Colonic mucosa (tissue), 4 donors: ENCODE measurements at regions not wholly inside any gene's neighbourhood (a gene's known extent, or its start where the extent isn't known, plus 50 kb on each side); places are given as distances from the start of the nearest gene placed in this dataset.

ENCODE experiments used
- DNase-seq: peaks from one replicate; pipeline ENCODE4 v3.0.0-alpha.2; 2020
- H3K27ac ChIP-seq: fragments of 200-600 bp; one replicate; pipeline ENCODE4 v1.8.0; 2021
- H3K27me3 ChIP-seq: fragments of 200-600 bp; one replicate; pipeline ENCODE4 v1.8.0; 2021
- H3K36me3 ChIP-seq: fragments of 200-600 bp; one replicate; pipeline ENCODE4 v1.8.0; 2021
- H3K4me1 ChIP-seq: fragments of 200-600 bp; one replicate; pipeline ENCODE4 v1.8.0; 2021; ENCODE audit warnings: mild to moderate bottlenecking
- H3K4me3 ChIP-seq: fragments of 200-600 bp; one replicate; pipeline ENCODE4 v1.8.0; 2021
- H3K9ac ChIP-seq, 2 donors: one replicate each; pipeline ENCODE4 v1.7.0; 2013; ENCODE audit warnings: control low read depth in 2 of 2, low read depth in 2 of 2, low read length in 2 of 2
- H3K9me3 ChIP-seq: fragments of 200-600 bp; one replicate; pipeline ENCODE4 v1.8.0; 2021
- intact Hi-C: fragments of 100-400 bp; cut with DNase I; formaldehyde crosslinking; loops from one replicate; pipeline ENCODE4 v1.14.1; 2022
- TF ChIP-seq, protein P1 (sequence below): fragments of 200-600 bp; IDR thresholded peaks from one replicate; pipeline ENCODE4 v1.8.0; 2022; ENCODE audit warnings: antibody characterized with exemption, mild to moderate bottlenecking
- donor health status: healthy.
- donor health status: DM: no; HTN: no; CAD: no.
- donor health status: DM: no; HTN: no; CAD: no.

DNA sequence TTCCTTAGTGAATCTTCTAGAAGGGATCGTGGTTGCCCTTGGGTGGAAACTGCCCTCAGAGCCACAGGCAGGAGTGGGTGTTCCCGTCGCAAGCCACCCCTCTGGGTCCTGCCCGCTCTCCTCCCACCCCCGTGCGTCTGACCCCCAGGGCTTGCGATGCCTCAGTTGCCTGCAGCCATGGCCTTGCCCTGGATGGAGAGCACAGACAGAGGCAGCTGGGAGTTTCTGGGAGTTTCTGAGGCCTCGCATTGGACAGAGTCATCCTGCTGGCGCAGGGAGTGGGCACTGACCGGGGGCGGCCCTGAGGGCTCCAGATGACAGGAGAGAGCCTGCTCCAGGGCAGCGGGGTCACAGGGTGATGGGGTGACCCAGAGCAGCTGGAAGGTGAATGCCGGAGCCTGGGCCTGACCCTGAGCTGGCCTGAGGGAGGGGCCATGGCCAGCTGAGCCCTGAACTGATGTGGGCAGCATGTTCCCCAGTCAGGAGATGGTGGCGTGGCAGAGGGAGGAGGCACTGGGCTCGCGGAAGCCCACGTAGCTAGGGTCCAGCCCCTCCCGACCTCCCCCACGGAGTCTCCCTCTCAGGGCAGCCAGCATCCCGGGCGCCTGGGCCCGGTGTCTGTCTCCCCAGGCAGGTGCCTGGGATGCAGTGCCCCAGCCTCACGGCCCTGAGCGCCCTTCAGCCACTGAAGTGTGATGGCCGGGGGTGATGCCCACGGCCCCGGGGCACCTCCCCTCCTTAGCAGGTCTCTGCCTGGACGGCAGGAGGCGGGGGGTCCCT is 1236.2 kb downstream of the BRD1 start:
- Histone ChIP-seq H3K4me1 (no peaks in the 10 kb centered on the region), H3K27ac (no peak overlapping the region), H3K4me3 (no peak overlapping the region), H3K9ac (no peak overlapping the region), H3K36me3 (no peaks in the 10 kb centered on the region), H3K9me3 (no peaks in the 10 kb centered on the region), H3K27me3 (no peaks in the 10 kb centered on the region)
- DNase-seq = no peak
- intact Hi-C loops = no loop called here
- TF ChIP-seq, protein P1, sequence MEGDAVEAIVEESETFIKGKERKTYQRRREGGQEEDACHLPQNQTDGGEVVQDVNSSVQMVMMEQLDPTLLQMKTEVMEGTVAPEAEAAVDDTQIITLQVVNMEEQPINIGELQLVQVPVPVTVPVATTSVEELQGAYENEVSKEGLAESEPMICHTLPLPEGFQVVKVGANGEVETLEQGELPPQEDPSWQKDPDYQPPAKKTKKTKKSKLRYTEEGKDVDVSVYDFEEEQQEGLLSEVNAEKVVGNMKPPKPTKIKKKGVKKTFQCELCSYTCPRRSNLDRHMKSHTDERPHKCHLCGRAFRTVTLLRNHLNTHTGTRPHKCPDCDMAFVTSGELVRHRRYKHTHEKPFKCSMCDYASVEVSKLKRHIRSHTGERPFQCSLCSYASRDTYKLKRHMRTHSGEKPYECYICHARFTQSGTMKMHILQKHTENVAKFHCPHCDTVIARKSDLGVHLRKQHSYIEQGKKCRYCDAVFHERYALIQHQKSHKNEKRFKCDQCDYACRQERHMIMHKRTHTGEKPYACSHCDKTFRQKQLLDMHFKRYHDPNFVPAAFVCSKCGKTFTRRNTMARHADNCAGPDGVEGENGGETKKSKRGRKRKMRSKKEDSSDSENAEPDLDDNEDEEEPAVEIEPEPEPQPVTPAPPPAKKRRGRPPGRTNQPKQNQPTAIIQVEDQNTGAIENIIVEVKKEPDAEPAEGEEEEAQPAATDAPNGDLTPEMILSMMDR = no peak

DNA sequence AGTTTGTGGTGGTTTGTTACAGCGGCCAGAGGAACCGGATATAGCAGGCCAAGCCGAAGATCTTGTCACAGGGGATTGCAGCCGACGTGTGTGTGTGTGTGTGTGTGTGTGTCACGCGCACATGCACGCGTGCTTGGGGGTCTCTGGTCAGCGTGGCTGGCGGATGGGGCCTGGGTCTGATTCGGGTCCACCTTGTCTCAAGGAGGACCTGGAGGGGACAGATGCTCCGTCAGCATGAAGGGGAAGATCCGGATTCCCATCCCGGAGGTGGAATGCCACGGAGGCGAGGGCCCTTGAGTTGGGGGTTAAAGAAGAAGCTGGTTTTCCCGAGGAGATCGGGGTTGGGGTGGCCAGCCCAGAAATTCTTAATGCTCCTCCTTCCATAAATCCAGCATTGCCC is 1237.8 kb downstream of the BRD1 start:
- no peaks in the 10 kb centered on the region for H3K4me1 ChIP-seq
- no peaks in the 10 kb centered on the region for H3K36me3 ChIP-seq
- TF ChIP-seq, protein P1 = no peak
- intact Hi-C loops = no loop called here
- H3K4me3 ChIP-seq = no peak overlapping the region
- no peak overlapping the region for H3K9ac ChIP-seq
- no peak for DNase-seq
- no peaks in the 10 kb centered on the region for H3K27me3 ChIP-seq
- no peak overlapping the region for H3K27ac ChIP-seq
- H3K9me3 ChIP-seq = no peaks in the 10 kb centered on the region

DNA sequence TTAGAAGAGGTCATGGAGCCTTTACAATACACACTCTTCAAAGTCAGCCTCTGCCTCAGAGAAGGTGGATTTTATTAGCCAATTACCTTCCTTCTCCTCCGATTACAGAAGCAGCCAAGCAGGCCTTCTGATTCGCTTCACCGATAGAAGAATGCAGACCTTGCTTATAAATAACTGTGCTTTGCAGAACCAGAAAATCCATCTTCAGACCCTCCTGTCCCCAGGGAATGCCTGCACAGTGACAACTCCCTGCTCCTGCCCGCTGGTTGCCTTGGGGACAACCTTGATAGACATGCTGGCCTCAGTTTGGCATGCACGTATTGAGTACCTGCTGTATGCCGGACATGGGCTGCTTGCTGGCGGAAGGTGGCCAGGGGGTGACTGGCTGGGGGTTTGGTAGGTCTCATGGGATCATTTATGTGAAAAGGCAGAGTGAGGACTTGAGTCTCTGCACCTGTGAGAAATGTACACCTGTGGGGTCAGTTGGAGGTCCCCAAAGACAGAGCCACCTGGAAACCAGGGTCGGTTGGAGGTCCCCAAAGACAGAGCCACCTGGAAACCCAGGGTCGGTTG is 1238.7 kb downstream of the BRD1 start:
- DNase-seq = no peak
- Histone ChIP-seq H3K9ac (no peak overlapping the region), H3K4me1 (no peaks in the 10 kb centered on the region), H3K4me3 (no peak overlapping the region), H3K27ac (no peak overlapping the region), H3K27me3 (no peaks in the 10 kb centered on the region), H3K9me3 (no peaks in the 10 kb centered on the region), H3K36me3 (no peaks in the 10 kb centered on the region)
- intact Hi-C loops = no loop called here
- TF ChIP-seq, protein P1 = no peak

DNA sequence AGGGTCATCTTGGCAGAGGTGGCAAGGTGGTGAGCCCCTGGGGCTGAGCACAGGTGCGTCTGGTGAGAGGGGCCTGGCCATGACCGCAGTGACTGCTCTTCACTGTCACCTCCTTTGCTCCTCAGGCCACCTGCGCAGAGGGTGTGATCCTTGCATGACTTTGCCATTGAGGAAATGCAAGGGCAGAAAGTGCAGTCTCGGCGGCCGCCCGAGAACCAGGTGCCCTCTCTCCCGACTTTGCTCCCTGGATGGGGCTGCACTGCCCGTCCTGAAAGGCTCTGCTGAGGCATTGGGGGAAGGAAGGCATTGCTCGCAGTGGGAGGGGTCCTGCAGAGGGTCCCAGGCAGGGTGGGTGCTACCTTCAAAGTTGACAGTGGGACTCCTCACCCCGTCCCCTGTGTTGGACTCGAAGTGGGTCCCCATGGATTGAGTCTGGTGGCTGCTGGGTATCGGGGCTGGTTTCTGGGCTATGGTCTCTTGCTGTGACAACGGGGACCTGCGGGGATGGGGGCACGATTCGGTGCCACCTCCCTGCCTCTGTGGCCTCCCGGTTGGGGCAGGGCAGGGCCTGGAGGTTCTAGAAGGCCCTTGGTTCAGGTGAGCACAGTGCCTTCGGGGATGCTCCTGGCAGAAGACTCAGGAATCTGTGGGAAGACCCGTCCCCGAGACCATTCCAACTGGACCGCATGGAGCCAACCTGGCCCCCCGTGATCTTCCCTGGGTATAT is 1239.4 kb downstream of the BRD1 start:
- no peak overlapping the region for H3K27ac ChIP-seq
- no peaks in the 10 kb centered on the region for H3K27me3 ChIP-seq
- no peak overlapping the region for H3K4me3 ChIP-seq
- H3K9ac ChIP-seq = no peak overlapping the region
- DNase-seq = no peak
- no peaks in the 10 kb centered on the region for H3K9me3 ChIP-seq
- no peaks in the 10 kb centered on the region for H3K36me3 ChIP-seq
- TF ChIP-seq, protein P1 = no peak
- H3K4me1 ChIP-seq = no peaks in the 10 kb centered on the region
- intact Hi-C loops = no loop called here

DNA sequence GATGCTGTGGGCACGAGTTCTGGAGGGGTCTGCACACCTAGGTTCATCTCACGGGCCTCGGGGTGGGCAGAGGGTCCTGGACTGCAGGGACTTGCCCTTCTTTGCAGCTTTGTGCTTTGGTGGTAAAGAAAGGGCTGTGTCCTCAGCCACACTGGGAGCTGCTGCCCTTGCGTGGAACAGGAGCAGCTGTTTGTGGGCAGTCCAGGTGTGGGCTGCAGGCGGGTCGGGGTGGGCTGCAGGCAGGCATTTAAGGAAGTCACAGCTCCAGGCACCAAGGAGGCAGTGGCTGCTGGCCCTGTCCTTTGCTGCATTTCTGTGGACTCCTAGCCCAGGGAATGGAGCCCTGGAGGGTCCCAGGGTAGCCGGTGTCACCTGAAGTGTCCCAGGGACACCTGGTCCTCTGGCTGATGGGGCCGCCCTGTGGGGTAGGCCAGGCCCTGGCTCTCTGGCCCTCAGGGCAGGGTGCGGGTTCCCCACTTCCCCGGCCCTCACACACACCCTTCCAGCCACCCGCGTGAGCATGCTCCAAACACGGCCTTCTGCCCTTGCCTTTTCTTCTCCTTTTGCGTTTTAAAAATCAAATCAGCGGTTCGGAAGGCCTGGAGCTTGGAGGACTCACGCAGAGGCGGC is 1240.3 kb downstream of the BRD1 start:
- TF ChIP-seq, protein P1 = no peak
- no peak overlapping the region for H3K9ac ChIP-seq
- H3K4me1 ChIP-seq = no peaks in the 10 kb centered on the region
- H3K36me3 ChIP-seq = no peaks in the 10 kb centered on the region
- no peak for DNase-seq
- H3K9me3 ChIP-seq = no peaks in the 10 kb centered on the region
- intact Hi-C loops = no loop called here
- no peak overlapping the region for H3K4me3 ChIP-seq
- no peaks in the 10 kb centered on the region for H3K27me3 ChIP-seq
- no peak overlapping the region for H3K27ac ChIP-seq
